ENCODE measurements at regions not wholly inside any gene's neighbourhood (a gene's known extent, or its start where the extent isn't known, plus 50 kb on each side); places are given as distances from the start of the nearest gene placed in this dataset.
A peak's percentile ranks its signal among the peaks of the same experiment; 100 is the strongest.

GRCh38 chr5:73254642-73255041 lies 81.6 kb downstream of the TMEM174 start:
- Histone ChIP-seq H3K27me3 (ENCODE audit: insufficient read depth, low read length) (no peaks in the 10 kb centered on the region), H3K4me2 (ENCODE audit: insufficient read depth, low read length) (no peak overlapping the region), H3K27ac (ENCODE audit: low read depth, low read length) (no peak overlapping the region), H3K79me2 (ENCODE audit: insufficient read depth, low read length) (no peaks in the 10 kb centered on the region), H2AFZ (ENCODE audit: low read length) (no peak overlapping the region), H4K20me1 (ENCODE audit: insufficient read depth, low read length) (no peaks in the 10 kb centered on the region), H3K9me3 (ENCODE audit: low read depth, low read length) (no peaks in the 10 kb centered on the region), H3K4me1 (ENCODE audit: insufficient read depth, low read length) (no peaks in the 10 kb centered on the region), H3K4me3 (ENCODE audit: insufficient read depth, low read length) (no peak overlapping the region), H3K36me3 (ENCODE audit: insufficient read depth, low read length) (no peaks in the 10 kb centered on the region)
- no peak for TF ChIP-seq CTCF (IDR thresholded peaks at IDR 0.05; ENCODE audit: extremely low read depth, low read depth, low read length)
- no peak for DNase-seq (ENCODE audit: insufficient read length, low spot score, missing footprints)

- TF ChIP-seq CTCF (IDR thresholded peaks at IDR 0.05; ENCODE audit: extremely low read depth, low read depth, low read length) = no peak
- Histone ChIP-seq H3K9me3 (ENCODE audit: low read depth, low read length) (no peaks in the 10 kb centered on the region), H3K4me1 (ENCODE audit: insufficient read depth, low read length) (no peaks in the 10 kb centered on the region), H3K27me3 (ENCODE audit: insufficient read depth, low read length) (no peaks in the 10 kb centered on the region), H3K4me3 (ENCODE audit: insufficient read depth, low read length) (no peak overlapping the region), H3K27ac (ENCODE audit: low read depth, low read length) (no peak overlapping the region), H3K4me2 (ENCODE audit: insufficient read depth, low read length) (no peak overlapping the region), H3K36me3 (ENCODE audit: insufficient read depth, low read length) (no peaks in the 10 kb centered on the region), H4K20me1 (ENCODE audit: insufficient read depth, low read length) (no peaks in the 10 kb centered on the region), H2AFZ (ENCODE audit: low read length) (no peak overlapping the region), H3K79me2 (ENCODE audit: insufficient read depth, low read length) (no peaks in the 10 kb centered on the region)
- no peak for DNase-seq (ENCODE audit: insufficient read length, low spot score, missing footprints)
Measured at GRCh38 chr5:73253047-73253660, 80.2 kb downstream of the TMEM174 start.

- Histone ChIP-seq H3K36me3 (ENCODE audit: insufficient read depth, low read length) (no peaks in the 10 kb centered on the region), H3K4me1 (ENCODE audit: insufficient read depth, low read length) (no peaks in the 10 kb centered on the region), H2AFZ (ENCODE audit: low read length) (no peak overlapping the region), H3K9me3 (ENCODE audit: low read depth, low read length) (no peaks in the 10 kb centered on the region), H3K27ac (ENCODE audit: low read depth, low read length) (no peak overlapping the region), H3K4me3 (ENCODE audit: insufficient read depth, low read length) (no peak overlapping the region), H4K20me1 (ENCODE audit: insufficient read depth, low read length) (no peaks in the 10 kb centered on the region), H3K27me3 (ENCODE audit: insufficient read depth, low read length) (no peaks in the 10 kb centered on the region), H3K79me2 (ENCODE audit: insufficient read depth, low read length) (no peaks in the 10 kb centered on the region), H3K4me2 (ENCODE audit: insufficient read depth, low read length) (no peak overlapping the region)
- TF ChIP-seq CTCF (IDR thresholded peaks at IDR 0.05; ENCODE audit: extremely low read depth, low read depth, low read length) = no peak
- no peak for DNase-seq (ENCODE audit: insufficient read length, low spot score, missing footprints)
Measured at GRCh38 chr5:73250645-73251044, 77.7 kb downstream of the TMEM174 start.

- Histone ChIP-seq H3K36me3 (ENCODE audit: insufficient read depth, low read length) (no peaks in the 10 kb centered on the region), H3K79me2 (ENCODE audit: insufficient read depth, low read length) (no peaks in the 10 kb centered on the region), H3K4me1 (ENCODE audit: insufficient read depth, low read length) (no peaks in the 10 kb centered on the region), H4K20me1 (ENCODE audit: insufficient read depth, low read length) (no peaks in the 10 kb centered on the region), H2AFZ (ENCODE audit: low read length) (no peak overlapping the region), H3K27me3 (ENCODE audit: insufficient read depth, low read length) (peaks cover 8% of the 10 kb centered on the region), H3K4me2 (ENCODE audit: insufficient read depth, low read length) (no peak overlapping the region), H3K27ac (ENCODE audit: low read depth, low read length) (no peak overlapping the region), H3K4me3 (ENCODE audit: insufficient read depth, low read length) (no peak overlapping the region), H3K9me3 (ENCODE audit: low read depth, low read length) (no peaks in the 10 kb centered on the region)
- no peak for TF ChIP-seq CTCF (IDR thresholded peaks at IDR 0.05; ENCODE audit: extremely low read depth, low read depth, low read length)
- DNase-seq (ENCODE audit: insufficient read length, low spot score, missing footprints) = peak; percentile 68
Measured at GRCh38 chr5:73242735-73243134, 69.7 kb downstream of the TMEM174 start.
